Stimulated activated effector memory CD8-positive, alpha-beta T cell treated with anti-CD3 and anti-CD28 coated beads, Interleukin-12 subunit alpha, Interleukin-12 subunit beta, amount 100 ng/mL, for 72 hours (primary cell): ENCODE measurements at regions not wholly inside any gene's neighbourhood (a gene's known extent, or its start where the extent isn't known, plus 50 kb on each side); places are given as distances from the start of the nearest gene placed in this dataset.
"Not testable (repeated sequence)": the region's sequence is repeated elsewhere in the genome, so short reads cannot be mapped to it uniquely, and the experiment has no call there.

Experiments used
- ATAC-seq: fragments of 150-1000 bp; cut with Tn5 transposase; 2 replicates; pipeline ENCODE4 v1.10.0; 2021
- DNase-seq, 2 donors: peaks; one replicate each; pipeline ENCODE4 v3.0.0; 2021 to 2022; ENCODE audit warnings: low spot score in 2 of 2
- H3K27ac Mint-ChIP-seq: one replicate; pipeline ENCODE4 v1.8.0; 2022; ENCODE audit warnings: mild to moderate bottlenecking, mixed read lengths
- H3K36me3 Mint-ChIP-seq: one replicate; pipeline ENCODE4 v1.8.0; 2022; ENCODE audit warnings: mild to moderate bottlenecking, mixed read lengths
- H3K4me1 Mint-ChIP-seq: one replicate; pipeline ENCODE4 v1.8.0; 2022; ENCODE audit warnings: mixed read lengths
- H3K4me3 Mint-ChIP-seq: one replicate; pipeline ENCODE4 v1.8.0; 2022; ENCODE audit warnings: mild to moderate bottlenecking, mixed read lengths
- H3K9me3 Mint-ChIP-seq: one replicate; pipeline ENCODE4 v1.8.0; 2022; ENCODE audit warnings: mixed read lengths

DNA sequence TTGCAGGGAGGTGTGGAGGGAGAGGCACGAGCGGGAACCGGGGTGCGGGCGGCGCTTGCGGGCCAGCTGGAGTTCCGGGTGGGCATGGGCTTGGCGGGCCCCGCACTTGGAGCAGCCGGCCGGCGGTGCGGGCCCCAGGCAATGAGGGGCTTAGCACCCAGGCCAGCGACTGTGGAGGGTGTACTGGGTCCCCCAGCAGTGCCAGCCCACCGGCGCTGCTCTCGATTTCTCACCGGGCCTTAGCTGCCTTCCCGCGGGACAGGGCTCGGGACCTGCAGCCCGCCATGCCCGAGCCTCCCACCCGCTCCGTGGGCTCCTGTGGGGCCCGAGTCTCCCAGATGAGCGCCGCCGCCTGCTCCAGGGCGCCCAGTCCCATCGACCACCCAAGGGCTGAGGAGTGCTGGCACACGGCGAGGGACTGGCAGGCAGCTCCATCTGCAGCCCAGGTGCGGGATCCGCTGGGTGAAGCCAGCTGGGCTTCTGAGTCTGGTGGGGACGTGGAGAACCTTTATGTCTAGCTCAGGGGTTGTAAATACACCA, 115.9 kb upstream of the NDN start:
- H3K9me3 Mint-ChIP-seq, result peaks cover 13% of the 10 kb centered on the region
- H3K4me3 Mint-ChIP-seq, H3K36me3 Mint-ChIP-seq: not testable (repeated sequence)

DNA sequence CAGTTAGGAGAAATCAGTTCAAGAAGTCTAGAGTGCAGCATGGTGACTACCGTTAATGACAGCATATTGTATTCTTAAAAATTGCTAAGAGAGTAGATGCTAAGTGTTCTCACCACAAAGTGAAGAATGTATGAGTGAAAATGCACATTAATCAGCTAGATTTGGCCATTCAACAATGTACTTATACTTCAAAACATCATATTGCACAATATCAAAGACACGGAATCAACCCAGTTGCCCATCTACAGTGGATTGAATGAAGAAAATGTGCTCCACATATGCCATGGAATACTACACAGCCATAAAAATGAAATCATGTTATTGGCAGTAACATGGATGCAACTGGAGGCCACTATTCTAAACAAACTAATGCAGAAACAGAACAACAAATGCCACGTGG, 119.9 kb upstream of the NDN start:
- ATAC-seq (no peak), DNase-seq (no peak)
- no peaks in the 10 kb centered on the region for H3K36me3 Mint-ChIP-seq
- H3K4me1 Mint-ChIP-seq, result no peaks in the 10 kb centered on the region
- H3K27ac Mint-ChIP-seq, result no peak overlapping the region
- H3K4me3 Mint-ChIP-seq, result no peak overlapping the region
- H3K9me3 Mint-ChIP-seq, result peaks cover 6% of the 10 kb centered on the region

More for the DNA sequence above, 115.9 kb upstream of the NDN start:
- H3K27ac Mint-ChIP-seq, DNase-seq, H3K4me1 Mint-ChIP-seq, ATAC-seq: not testable (repeated sequence)

DNA sequence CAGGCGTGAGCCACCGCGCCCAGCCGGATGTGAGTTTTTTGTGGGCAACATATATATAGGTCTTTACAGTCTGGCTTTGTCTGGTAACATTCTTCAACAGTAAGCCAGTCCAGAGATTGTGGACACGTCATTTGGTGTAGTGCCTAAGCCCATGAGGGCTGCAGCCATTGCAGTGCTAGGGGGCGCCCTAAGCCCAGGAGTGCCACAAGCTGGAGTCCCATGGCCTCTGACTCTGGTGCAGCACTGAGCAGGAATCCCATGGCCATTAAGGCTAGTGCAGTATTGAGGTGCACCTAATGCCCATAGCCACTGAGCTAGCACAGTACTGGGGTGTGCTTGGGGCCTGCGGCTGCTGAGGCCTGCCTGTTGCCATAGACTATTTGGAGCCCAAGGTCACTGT, 136.4 kb upstream of the NDN start:
- no peaks in the 10 kb centered on the region for H3K4me1 Mint-ChIP-seq

DNA sequence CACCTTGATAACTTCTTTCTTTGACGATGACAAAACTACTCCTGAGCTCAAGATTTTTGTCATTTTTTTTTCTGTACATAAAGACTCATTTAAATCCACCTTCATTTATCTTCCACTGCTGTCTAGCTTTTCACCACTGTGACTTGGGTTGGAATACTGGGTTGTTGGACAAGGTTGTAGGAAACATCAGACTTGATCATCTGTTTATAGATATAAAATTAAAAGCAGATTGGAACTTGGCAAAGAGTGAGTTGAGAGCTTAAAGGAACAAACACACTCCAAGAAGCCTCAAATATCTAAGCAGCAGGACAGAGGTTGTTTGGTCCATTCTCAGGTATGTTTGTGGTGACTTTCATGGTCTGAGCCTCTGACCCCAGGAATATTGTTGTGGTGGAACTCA, 141.7 kb upstream of the NDN start:
- ATAC-seq, result no peak
- Mint-ChIP-seq H3K4me3 (no peak overlapping the region), H3K27ac (no peak overlapping the region), H3K4me1 (no peaks in the 10 kb centered on the region), H3K9me3 (peaks cover 13% of the 10 kb centered on the region), H3K36me3 (no peaks in the 10 kb centered on the region)
- DNase-seq, result no peak

More for the DNA sequence above, 136.4 kb upstream of the NDN start:
- Mint-ChIP-seq H3K9me3 (peaks cover 18% of the 10 kb centered on the region), H3K27ac (no peak overlapping the region), H3K4me3 (no peak overlapping the region), H3K36me3 (no peaks in the 10 kb centered on the region)
- no peak for DNase-seq
- no peak for ATAC-seq

GRCh38 chr15:23835953-23836352, 148.8 kb upstream of the NDN start:
- Mint-ChIP-seq H3K4me3 (no peak overlapping the region), H3K4me1 (no peaks in the 10 kb centered on the region), H3K9me3 (peaks cover 16% of the 10 kb centered on the region), H3K36me3 (no peaks in the 10 kb centered on the region), H3K27ac (no peak overlapping the region)
- ATAC-seq (no peak), DNase-seq (no peak)

DNA sequence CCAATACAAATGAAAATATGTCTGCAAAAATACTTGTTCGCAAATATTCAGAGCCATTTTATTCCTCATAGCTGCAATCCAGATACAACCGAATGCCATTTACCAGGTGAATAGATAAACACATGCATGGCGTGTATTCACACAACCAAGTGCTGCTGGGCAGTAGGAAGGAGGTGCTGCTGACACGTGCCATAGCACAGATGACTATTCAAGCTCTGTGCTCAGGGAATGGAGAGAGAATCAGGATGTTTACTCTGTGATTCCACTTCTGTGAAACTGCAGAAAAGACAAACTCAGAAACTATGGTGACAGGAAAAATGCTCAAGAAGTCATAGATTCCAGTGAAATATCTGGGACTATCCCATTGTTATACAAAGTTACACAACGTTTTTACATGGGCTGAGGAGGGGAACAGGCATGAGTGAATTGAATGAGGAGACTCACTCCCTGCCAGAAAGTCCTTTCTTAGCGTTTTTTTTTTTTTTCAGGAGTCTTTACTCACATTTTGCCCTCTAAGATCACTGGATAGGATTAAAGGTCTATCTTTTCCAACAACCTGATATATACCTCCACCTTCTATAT, 152.9 kb upstream of the NDN start:
- no peaks in the 10 kb centered on the region for H3K36me3 Mint-ChIP-seq
- H3K27ac Mint-ChIP-seq, result no peak overlapping the region
- DNase-seq (no peak), ATAC-seq (no peak)
- no peaks in the 10 kb centered on the region for H3K4me1 Mint-ChIP-seq
- H3K9me3 Mint-ChIP-seq, result peaks cover 15% of the 10 kb centered on the region
- H3K4me3 Mint-ChIP-seq, result no peak overlapping the region

DNA sequence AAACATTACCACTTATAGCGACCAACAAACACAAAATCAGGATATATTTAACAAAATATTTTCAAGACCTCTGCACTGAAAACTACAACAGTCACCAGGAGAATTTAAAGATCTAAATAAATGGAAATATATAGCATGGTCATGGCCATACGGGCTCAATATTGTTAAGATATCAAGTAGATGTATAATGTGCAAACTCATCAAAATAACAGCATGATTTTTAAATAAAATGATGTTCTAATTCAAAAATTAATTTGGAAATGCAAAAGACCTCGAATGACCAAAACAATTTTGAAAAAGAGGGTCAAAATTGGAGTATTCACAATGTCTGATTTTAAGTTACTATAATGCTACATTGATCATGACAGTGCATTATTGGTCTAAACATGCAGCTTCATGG, 159.1 kb upstream of the NDN start:
- Mint-ChIP-seq H3K4me3 (no peak overlapping the region), H3K4me1 (no peaks in the 10 kb centered on the region), H3K9me3 (peaks cover 12% of the 10 kb centered on the region), H3K36me3 (no peaks in the 10 kb centered on the region), H3K27ac (no peak overlapping the region)
- ATAC-seq, result no peak
- no peak for DNase-seq

- Mint-ChIP-seq H3K4me3 (no peak overlapping the region), H3K27ac (no peak overlapping the region), H3K36me3 (no peaks in the 10 kb centered on the region), H3K9me3 (peaks cover 15% of the 10 kb centered on the region), H3K4me1 (no peaks in the 10 kb centered on the region)
- DNase-seq (no peak), ATAC-seq (no peak)
These were observed 163.6 kb upstream of the NDN start for GRCh38 chr15:23850666-23851065.

DNA sequence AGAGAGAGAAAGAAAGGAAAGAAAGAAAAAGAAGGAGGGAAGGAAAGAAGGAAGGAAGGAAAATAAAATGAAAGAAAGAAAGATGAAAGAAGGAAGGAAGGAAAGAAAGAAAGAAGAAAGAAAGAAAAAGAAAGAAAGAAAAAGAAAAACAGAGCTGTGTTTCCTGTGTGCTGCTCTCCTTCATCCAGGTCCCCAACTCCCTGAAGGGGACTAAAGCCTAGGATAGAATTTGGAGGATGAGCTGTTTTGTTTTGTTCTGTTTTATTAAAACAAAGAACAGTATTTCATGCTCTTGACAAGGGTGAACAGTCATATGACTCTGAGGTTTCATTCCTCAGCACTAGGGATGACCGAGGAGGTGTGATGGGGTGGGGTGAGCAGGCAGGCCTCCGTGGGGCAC, 164.8 kb upstream of the NDN start:
- no peak overlapping the region for H3K27ac Mint-ChIP-seq
- no peak for DNase-seq
- no peak overlapping the region for H3K4me3 Mint-ChIP-seq
- no peak for ATAC-seq
- no peaks in the 10 kb centered on the region for H3K36me3 Mint-ChIP-seq
- H3K9me3 Mint-ChIP-seq, result peaks cover 15% of the 10 kb centered on the region
- no peaks in the 10 kb centered on the region for H3K4me1 Mint-ChIP-seq

DNA sequence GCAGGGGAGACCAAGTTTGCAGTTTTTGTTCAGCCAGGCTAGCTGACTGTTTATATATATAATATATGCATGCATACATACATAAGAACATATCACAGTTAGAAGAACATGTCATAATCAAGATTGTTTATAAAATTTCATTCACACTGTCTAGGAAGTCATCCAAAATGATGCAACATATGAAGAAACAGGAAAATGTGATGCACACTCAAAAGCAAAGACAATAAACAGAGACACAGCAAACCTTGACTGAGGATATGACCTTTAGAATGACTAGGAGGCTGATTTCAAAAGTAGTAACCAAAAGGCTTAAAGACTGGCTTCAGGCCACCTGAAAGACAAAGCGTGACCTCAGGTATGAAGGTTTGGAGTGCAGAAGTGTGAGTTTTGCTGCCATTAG, 166.2 kb upstream of the NDN start:
- Mint-ChIP-seq H3K4me1 (no peaks in the 10 kb centered on the region), H3K9me3 (peaks cover 12% of the 10 kb centered on the region), H3K4me3 (no peak overlapping the region), H3K36me3 (no peaks in the 10 kb centered on the region), H3K27ac (no peak overlapping the region)
- no peak for DNase-seq
- no peak for ATAC-seq

GRCh38 chr15:23854203-23854911, 167.3 kb upstream of the NDN start:
- Mint-ChIP-seq H3K4me3 (no peak overlapping the region), H3K27ac (no peak overlapping the region), H3K9me3 (peaks cover 12% of the 10 kb centered on the region), H3K36me3 (no peaks in the 10 kb centered on the region), H3K4me1 (no peaks in the 10 kb centered on the region)
- DNase-seq (no peak), ATAC-seq (no peak)

DNA sequence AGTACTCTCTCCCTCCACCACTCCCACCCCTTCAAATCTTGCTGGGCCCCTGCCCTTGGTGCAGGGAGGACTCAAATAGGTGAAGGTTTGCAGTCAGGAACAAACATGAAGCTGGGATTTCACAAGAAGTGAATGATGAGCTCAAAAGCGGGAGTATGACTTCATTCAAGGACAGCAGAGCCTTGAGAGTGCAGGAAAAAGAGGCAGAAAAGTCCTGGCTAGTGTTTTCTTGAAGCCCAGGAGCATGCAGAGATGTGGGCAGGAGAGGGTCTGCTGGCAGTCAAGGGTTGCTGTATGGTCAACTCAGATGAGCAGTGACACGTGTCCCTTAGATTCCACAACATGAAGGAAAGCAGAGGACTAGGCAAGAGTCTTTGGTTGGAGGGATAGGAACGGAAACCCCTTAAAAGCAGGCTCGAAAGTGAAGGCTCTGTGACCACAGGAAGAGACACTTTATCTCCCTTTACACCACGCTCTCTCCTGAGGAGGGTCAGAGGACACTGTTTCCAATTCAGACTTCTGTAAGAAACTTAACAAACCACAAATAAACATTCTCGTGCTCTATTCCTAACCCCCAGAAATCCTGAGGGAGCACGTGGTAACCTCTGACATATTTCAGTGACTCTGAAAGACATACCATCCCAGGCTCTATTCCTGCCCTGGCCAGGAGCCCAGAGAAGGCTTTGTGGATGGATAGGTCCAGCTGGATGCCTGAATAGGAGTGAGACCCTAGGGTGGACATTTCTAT, 168.0 kb upstream of the NDN start:
- Mint-ChIP-seq H3K27ac (no peak overlapping the region), H3K4me3 (no peak overlapping the region), H3K4me1 (no peaks in the 10 kb centered on the region), H3K9me3 (peaks cover 11% of the 10 kb centered on the region), H3K36me3 (no peaks in the 10 kb centered on the region)
- ATAC-seq, result no peak
- DNase-seq, result no peak

DNA sequence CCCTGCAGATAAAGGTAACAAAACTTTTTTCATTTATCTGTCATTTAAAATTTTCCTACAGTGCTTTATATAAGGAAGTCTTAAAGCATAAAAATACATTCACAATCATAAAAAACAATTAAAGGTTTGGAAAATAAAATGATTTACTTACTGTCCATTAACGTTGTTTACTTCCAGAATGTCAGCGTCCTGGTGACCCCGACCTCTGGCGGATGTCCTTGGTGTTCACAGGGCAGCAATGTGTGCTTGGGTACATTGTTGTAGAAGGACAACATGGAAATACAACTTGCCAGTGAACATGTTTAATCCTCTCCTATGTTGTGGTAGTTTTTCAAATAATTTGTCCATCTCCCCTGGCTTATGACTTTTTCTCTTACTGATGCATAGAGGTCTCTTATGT, 168.8 kb upstream of the NDN start:
- Mint-ChIP-seq H3K4me1 (no peaks in the 10 kb centered on the region), H3K4me3 (no peak overlapping the region), H3K27ac (no peak overlapping the region), H3K9me3 (peaks cover 9% of the 10 kb centered on the region), H3K36me3 (no peaks in the 10 kb centered on the region)
- DNase-seq (no peak), ATAC-seq (no peak)

DNA sequence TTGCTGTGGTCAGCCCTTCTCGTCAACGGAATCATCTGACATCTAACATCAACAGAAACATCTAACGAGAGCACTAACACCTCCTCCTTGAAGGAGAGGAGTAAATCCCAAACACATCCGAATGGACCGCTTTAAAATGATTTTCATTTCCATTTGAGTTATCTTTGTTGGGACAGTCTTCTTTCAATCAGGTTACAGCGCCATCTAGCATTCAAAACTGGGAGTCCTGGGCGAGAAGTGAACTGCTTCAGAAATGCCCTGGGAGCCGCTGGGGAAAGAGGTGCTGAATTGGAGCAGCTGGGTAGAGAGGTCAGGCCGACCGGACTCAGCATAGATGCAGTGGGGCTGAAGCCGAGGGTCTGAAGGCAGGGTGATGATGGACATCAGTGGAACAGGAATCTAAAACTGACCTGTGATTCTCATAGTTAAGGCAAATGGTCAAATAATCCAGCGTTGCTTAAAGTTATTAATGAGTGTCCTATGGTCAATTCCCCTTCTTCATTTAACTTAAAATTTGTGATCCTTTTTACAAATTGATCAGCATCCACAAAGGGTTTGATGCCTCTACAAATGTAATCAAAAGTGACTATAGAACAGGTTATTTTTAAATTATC, 170.0 kb upstream of the NDN start:
- ATAC-seq (no peak), DNase-seq (no peak)
- Mint-ChIP-seq H3K9me3 (peaks cover 11% of the 10 kb centered on the region), H3K36me3 (no peaks in the 10 kb centered on the region), H3K4me3 (no peak overlapping the region), H3K4me1 (no peaks in the 10 kb centered on the region), H3K27ac (no peak overlapping the region)

DNA sequence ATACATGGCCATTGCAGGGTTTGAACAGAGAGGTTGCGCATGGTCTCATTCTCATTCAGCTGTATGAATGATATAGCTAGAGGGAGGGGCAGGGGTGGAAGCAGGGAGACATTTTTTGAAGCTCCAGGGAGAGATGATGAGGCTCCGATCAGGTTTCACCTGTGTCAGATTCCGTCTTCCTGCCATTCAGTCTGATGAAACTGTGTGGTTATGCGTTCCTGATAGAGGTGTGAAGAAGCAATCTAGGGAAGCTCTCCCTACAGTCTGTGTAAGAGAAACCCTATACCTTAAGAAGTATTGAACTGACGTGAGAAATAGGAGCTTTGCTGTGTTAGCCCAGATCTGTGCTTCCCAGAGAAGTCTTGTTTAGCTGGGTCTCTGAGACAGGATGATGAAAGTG, 171.9 kb upstream of the NDN start:
- Mint-ChIP-seq H3K9me3 (peaks cover 6% of the 10 kb centered on the region), H3K4me3 (no peak overlapping the region), H3K27ac (no peak overlapping the region), H3K36me3 (no peaks in the 10 kb centered on the region), H3K4me1 (no peaks in the 10 kb centered on the region)
- no peak for DNase-seq
- ATAC-seq, result no peak
